Fibroblast of lung (primary cell): ENCODE measurements at regions not wholly inside any gene's neighbourhood (a gene's known extent, or its start where the extent isn't known, plus 50 kb on each side); places are given as distances from the start of the nearest gene placed in this dataset.

Experiments
- DNase-seq, 2 donors: peaks; one replicate each; pipeline versions ENCODE4 v3.0.0 to v3.0.0-alpha.2; 2010; ENCODE audit warnings: low read depth in 2 of 2
- H2AFZ ChIP-seq: 2 replicates; pipeline ENCODE4 v1.5.1; 2012; ENCODE audit warnings: low read length, control low read depth, inconsistent platforms
- H3K27ac ChIP-seq: 2 replicates; pipeline ENCODE4 v1.5.1; 2011; ENCODE audit warnings: low read length, control low read depth; ENCODE audit not compliant: insufficient read depth
- H3K27me3 ChIP-seq: 2 replicates; pipeline ENCODE4 v1.5.1; 2011; ENCODE audit warnings: mild to moderate bottlenecking, low read length; ENCODE audit not compliant: control insufficient read depth, insufficient read depth
- H3K36me3 ChIP-seq: 2 replicates; pipeline ENCODE4 v1.5.1; 2011; ENCODE audit warnings: low read length; ENCODE audit not compliant: control insufficient read depth, insufficient read depth
- H3K4me1 ChIP-seq: 2 replicates; pipeline ENCODE4 v1.5.1; 2011; ENCODE audit warnings: low read length; ENCODE audit not compliant: control insufficient read depth, insufficient read depth; ENCODE audit errors: extremely low read depth
- H3K4me2 ChIP-seq: 2 replicates; pipeline ENCODE4 v1.5.1; 2011; ENCODE audit warnings: low read length, control low read depth; ENCODE audit not compliant: insufficient read depth; ENCODE audit errors: extremely low read depth
- H3K4me3 ChIP-seq, 4 experiments: fragments of 200-600 bp in 1 of 4; sonication (generic) in 1 of 4; replicated peaks in 1 of 4; 2 replicates each; pipeline ENCODE4 v1.5.1; 2011 to 2016; ENCODE audit warnings: low read length in 4 of 4, low read depth in 3 of 4, mild to moderate bottlenecking in 3 of 4, control low read depth in 2 of 4, inconsistent platforms in 1 of 4, mixed read lengths in 1 of 4; ENCODE audit not compliant: insufficient read depth in 1 of 4; ENCODE audit errors: control extremely low read depth in 1 of 4
- H3K79me2 ChIP-seq: 2 replicates; pipeline ENCODE4 v1.5.1; 2012; ENCODE audit warnings: mild to moderate bottlenecking, low read length, inconsistent platforms; ENCODE audit not compliant: control insufficient read depth, insufficient read depth
- H3K9ac ChIP-seq: 2 replicates; pipeline ENCODE4 v1.5.1; 2011; ENCODE audit warnings: mild to moderate bottlenecking, low read length, control low read depth; ENCODE audit not compliant: insufficient read depth
- H3K9me3 ChIP-seq: 2 replicates; pipeline ENCODE4 v1.5.1; 2012; ENCODE audit warnings: low read depth, low read length; ENCODE audit not compliant: control insufficient read depth, insufficient read depth
- H4K20me1 ChIP-seq: 2 replicates; pipeline ENCODE4 v1.5.1; 2011; ENCODE audit warnings: low read length; ENCODE audit not compliant: control insufficient read depth, insufficient read depth; ENCODE audit errors: extremely low read depth
- CTCF ChIP-seq, 2 donors: IDR thresholded peaks in 1 of 2; conservative IDR thresholded peaks in 1 of 2; 1 replicate in 1 of 2; 2 replicates in 1 of 2; pipeline ENCODE4 v1.5.1; 2011 to 2012; ENCODE audit warnings: low read length in 2 of 2, control low read depth in 1 of 2, inconsistent platforms in 1 of 2, low read depth in 1 of 2, mild to moderate bottlenecking in 1 of 2
- EZH2 ChIP-seq: IDR thresholded peaks from 2 replicates; pipeline ENCODE4 v1.5.1; 2012; ENCODE audit warnings: low read length, control low read depth, mild to moderate bottlenecking; ENCODE audit errors: missing control alignments

DNA sequence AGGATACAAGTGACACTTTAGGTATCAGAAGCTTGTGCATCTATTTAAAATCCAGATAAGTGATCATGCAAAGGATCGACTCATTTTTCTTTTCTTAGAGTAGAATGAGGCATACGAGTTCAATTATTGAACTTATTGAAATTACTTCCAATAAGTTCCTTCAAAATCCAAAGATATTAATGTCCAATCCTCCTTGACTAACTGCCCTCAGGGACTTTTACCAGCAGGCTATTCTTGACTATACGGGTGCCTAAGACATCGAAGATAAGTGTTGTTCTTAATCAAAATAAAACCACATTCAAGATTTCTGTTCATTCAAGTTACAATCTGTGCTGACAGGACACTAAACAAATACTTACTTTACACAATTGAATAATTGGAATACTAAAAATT lies 74.5 kb upstream of the SP4 start:
- H3K4me3 ChIP-seq = no peak overlapping the region
- H3K36me3 ChIP-seq = no peaks in the 10 kb centered on the region
- H3K27me3 ChIP-seq = no peaks in the 10 kb centered on the region
- H4K20me1 ChIP-seq = no peaks in the 10 kb centered on the region
- no peak overlapping the region for H2AFZ ChIP-seq
- no peak overlapping the region for H3K4me2 ChIP-seq
- no peak for TF ChIP-seq CTCF (conservative IDR thresholded peaks at IDR 0.05 in 1 of 2, IDR thresholded peaks at IDR 0.05 in 1 of 2; ENCODE audit: low read depth in 1 of 2, low read length in 2 of 2)
- no peak overlapping the region for H3K9ac ChIP-seq
- H3K9me3 ChIP-seq = no peaks in the 10 kb centered on the region
- no peaks in the 10 kb centered on the region for H3K4me1 ChIP-seq
- DNase-seq = no peak
- H3K27ac ChIP-seq = no peak overlapping the region
- no peaks in the 10 kb centered on the region for H3K79me2 ChIP-seq

GRCh38 chr7:21354284-21354683 lies 73.6 kb upstream of the SP4 start:
- no peak overlapping the region for H3K4me2 ChIP-seq
- TF ChIP-seq EZH2 (no peak), CTCF (conservative IDR thresholded peaks at IDR 0.05 in 1 of 2, IDR thresholded peaks at IDR 0.05 in 1 of 2; ENCODE audit: low read depth in 1 of 2, low read length in 2 of 2) (no peak)
- H3K27ac ChIP-seq = no peak overlapping the region
- DNase-seq = no peak
- H2AFZ ChIP-seq = no peak overlapping the region
- H3K36me3 ChIP-seq = no peaks in the 10 kb centered on the region
- H3K4me3 ChIP-seq = no peak overlapping the region
- H4K20me1 ChIP-seq = no peaks in the 10 kb centered on the region
- H3K27me3 ChIP-seq = no peaks in the 10 kb centered on the region
- no peaks in the 10 kb centered on the region for H3K79me2 ChIP-seq
- no peaks in the 10 kb centered on the region for H3K9me3 ChIP-seq
- H3K4me1 ChIP-seq = no peaks in the 10 kb centered on the region
- H3K9ac ChIP-seq = no peak overlapping the region

DNA sequence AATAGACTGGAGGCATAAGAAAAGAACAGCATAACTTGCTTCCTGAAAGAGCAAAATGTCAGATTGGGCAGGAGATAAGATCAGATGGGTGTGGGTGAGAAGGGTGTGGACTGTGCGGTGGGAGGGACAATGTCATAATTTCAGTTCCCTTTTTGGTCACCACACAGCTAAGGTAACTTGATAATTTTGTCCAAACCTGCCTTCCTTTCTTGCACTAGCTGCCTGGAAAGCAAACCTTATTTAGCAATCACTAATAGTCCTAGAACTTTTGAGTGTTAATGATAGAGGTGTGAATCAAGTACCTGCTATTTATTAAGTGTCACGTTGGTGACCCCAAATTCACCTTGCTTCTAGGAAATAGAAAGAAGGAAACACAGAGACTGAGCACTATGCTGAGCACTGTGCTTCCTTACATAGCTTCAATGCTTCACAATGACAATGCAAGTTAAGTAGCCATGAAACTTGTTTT lies 72.4 kb upstream of the SP4 start:
- Histone ChIP-seq H3K27me3 (no peaks in the 10 kb centered on the region), H3K4me1 (no peaks in the 10 kb centered on the region), H3K27ac (no peak overlapping the region), H3K9ac (no peak overlapping the region), H3K4me3 (no peak overlapping the region), H4K20me1 (no peaks in the 10 kb centered on the region), H3K9me3 (no peaks in the 10 kb centered on the region), H2AFZ (no peak overlapping the region), H3K36me3 (no peaks in the 10 kb centered on the region), H3K79me2 (no peaks in the 10 kb centered on the region), H3K4me2 (no peak overlapping the region)
- no peak for DNase-seq
- no peak for TF ChIP-seq CTCF (conservative IDR thresholded peaks at IDR 0.05 in 1 of 2, IDR thresholded peaks at IDR 0.05 in 1 of 2; ENCODE audit: low read depth in 1 of 2, low read length in 2 of 2)
- no peak for TF ChIP-seq EZH2
